Ascending aorta (tissue), 2 donors: ENCODE measurements at regions not wholly inside any gene's neighbourhood (a gene's known extent, or its start where the extent isn't known, plus 50 kb on each side); places are given as distances from the start of the nearest gene placed in this dataset.

Source experiments
- DNase-seq, 2 donors: peaks; one replicate each; pipeline ENCODE4 v3.0.0-alpha.2; 2019; ENCODE audit warnings: low spot score in 2 of 2
- H3K27ac ChIP-seq, 2 donors: fragments of 200-600 bp; sonication (generic); one replicate each; pipeline ENCODE4 v1.5.1; 2016 to 2017; ENCODE audit warnings: mild to moderate bottlenecking in 1 of 2
- H3K27me3 ChIP-seq: fragments of 200-600 bp; sonication (generic); one replicate; pipeline ENCODE4 v1.5.1; 2017
- H3K36me3 ChIP-seq, 2 donors: fragments of 200-600 bp; sonication (generic); one replicate each; pipeline ENCODE4 v1.5.1; 2016
- H3K4me1 ChIP-seq, 2 donors: fragments of 200-600 bp; sonication (generic); one replicate each; pipeline ENCODE4 v1.5.1; 2016 to 2017; ENCODE audit warnings: mild to moderate bottlenecking in 1 of 2
- H3K4me3 ChIP-seq, 2 donors: fragments of 200-600 bp; sonication (generic); one replicate each; pipeline ENCODE4 v1.5.1; 2016 to 2017; ENCODE audit warnings: mild to moderate bottlenecking in 1 of 2
- H3K9me3 ChIP-seq, 2 donors: fragments of 200-600 bp; sonication (generic); one replicate each; pipeline ENCODE4 v1.5.1; 2016
- CTCF ChIP-seq, 3 experiments: fragments of 200-600 bp in 2 of 3; fragments of 450-650 bp in 1 of 3; sonication (generic) in 2 of 3; IDR thresholded peaks; one replicate each; pipeline ENCODE4 v1.5.1; 2016 to 2019; ENCODE audit warnings: antibody characterized with exemption in 3 of 3, mild to moderate bottlenecking in 1 of 3, moderate library complexity in 1 of 3
- intact Hi-C: fragments of 100-400 bp; cut with DNase I; formaldehyde crosslinking; loops from one replicate; pipeline ENCODE4 v1.15.1; 2023

DNA sequence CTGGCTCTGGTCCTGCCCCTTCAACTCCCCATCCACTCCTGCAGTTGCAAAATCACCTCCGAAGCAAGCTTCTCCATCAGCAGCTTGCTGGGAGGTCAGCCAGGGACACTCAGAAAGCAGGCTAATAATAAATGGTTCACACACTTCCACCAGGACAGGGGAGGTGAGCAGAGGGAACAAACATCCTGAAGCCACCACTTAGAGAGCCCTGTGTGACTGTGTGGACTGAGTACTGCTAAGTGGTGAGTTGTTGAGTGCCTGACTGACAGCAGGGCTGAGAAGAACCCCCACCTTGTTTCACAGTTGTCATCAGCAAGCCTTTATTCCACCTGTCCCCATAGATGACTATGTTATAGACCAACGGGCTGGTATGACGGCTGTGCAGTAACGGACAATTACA lies 213.9 kb downstream of the CBLN1 start:
- Histone ChIP-seq H3K27ac (no peak overlapping the region), H3K4me1 (no peaks in the 10 kb centered on the region), H3K9me3 (no peaks in the 10 kb centered on the region), H3K36me3 (no peaks in the 10 kb centered on the region), H3K4me3 (no peak overlapping the region), H3K27me3 (no peaks in the 10 kb centered on the region)
- no peak for DNase-seq
- intact Hi-C loops, result no loop called here
- no peak for TF ChIP-seq CTCF (IDR thresholded peaks at IDR 0.05)

GRCh38 chr16:49061137-49061714 lies 220.4 kb downstream of the CBLN1 start:
- Histone ChIP-seq H3K36me3 (no peaks in the 10 kb centered on the region), H3K4me3 (no peak overlapping the region), H3K27ac (no peak overlapping the region), H3K27me3 (no peaks in the 10 kb centered on the region), H3K4me1 (no peaks in the 10 kb centered on the region), H3K9me3 (no peaks in the 10 kb centered on the region)
- DNase-seq, result no peak
- no peak for TF ChIP-seq CTCF (IDR thresholded peaks at IDR 0.05)
- intact Hi-C loops, result no loop called here

DNA sequence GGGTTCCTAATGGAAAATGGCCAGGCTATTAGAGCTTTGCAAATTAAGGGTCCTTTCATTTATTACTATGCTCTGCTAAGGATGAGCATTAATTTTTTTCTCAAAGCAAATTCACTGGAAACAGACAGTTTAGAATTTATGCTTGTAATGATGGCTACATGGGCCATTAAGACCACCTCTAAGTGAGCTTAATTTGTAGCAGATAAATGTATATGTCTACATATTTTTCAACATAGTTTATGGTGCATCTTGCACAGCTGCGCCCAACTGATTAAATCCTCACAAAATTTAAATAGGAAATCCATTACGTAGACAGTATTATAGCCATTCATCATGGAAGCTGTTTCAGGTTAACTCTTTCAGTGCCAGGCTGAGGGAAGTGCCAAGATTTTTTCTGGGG lies 220.9 kb downstream of the CBLN1 start:
- no peaks in the 10 kb centered on the region for H3K27me3 ChIP-seq
- H3K27ac ChIP-seq, result no peak overlapping the region
- TF ChIP-seq CTCF (IDR thresholded peaks at IDR 0.05), result no peak
- no peaks in the 10 kb centered on the region for H3K9me3 ChIP-seq
- no peak for DNase-seq
- no peaks in the 10 kb centered on the region for H3K36me3 ChIP-seq
- intact Hi-C loops, result no loop called here
- no peak overlapping the region for H3K4me3 ChIP-seq
- no peaks in the 10 kb centered on the region for H3K4me1 ChIP-seq

GRCh38 chr16:49058382-49058781 lies 223.3 kb downstream of the CBLN1 start:
- TF ChIP-seq CTCF (IDR thresholded peaks at IDR 0.05), result no peak
- H3K27me3 ChIP-seq, result no peaks in the 10 kb centered on the region
- H3K4me3 ChIP-seq, result no peak overlapping the region
- H3K27ac ChIP-seq, result no peak overlapping the region
- no peaks in the 10 kb centered on the region for H3K9me3 ChIP-seq
- H3K4me1 ChIP-seq, result no peaks in the 10 kb centered on the region
- no peak for DNase-seq
- no peaks in the 10 kb centered on the region for H3K36me3 ChIP-seq
- intact Hi-C loops, result no loop called here

- no peak overlapping the region for H3K27ac ChIP-seq
- DNase-seq, result no peak
- H3K4me1 ChIP-seq, result no peaks in the 10 kb centered on the region
- H3K27me3 ChIP-seq, result no peaks in the 10 kb centered on the region
- no peak overlapping the region for H3K4me3 ChIP-seq
- no peaks in the 10 kb centered on the region for H3K36me3 ChIP-seq
- intact Hi-C loops, result no loop called here
- no peak for TF ChIP-seq CTCF (IDR thresholded peaks at IDR 0.05)
- H3K9me3 ChIP-seq, result no peaks in the 10 kb centered on the region
Observed at GRCh38 chr16:49057936-49058335, 223.7 kb downstream of the CBLN1 start.

DNA sequence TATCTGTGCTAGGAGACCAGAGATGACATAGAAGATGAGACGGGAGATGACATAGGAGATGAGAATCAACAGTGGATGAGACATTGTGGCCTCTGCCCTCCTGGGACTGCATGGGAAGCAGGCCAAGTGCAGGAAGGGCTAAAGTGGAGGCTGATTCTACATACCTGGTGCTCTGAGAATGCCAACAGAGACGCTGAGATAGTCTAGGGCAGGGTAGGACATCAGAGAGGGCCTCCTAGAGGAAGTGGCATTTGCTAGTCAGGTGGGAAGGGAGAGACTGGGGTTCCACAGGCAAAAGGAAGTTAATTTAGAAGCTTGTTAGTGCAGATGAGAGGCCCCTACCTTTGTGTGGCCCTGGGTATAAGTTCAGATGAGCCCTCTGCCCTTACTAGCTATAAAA lies 224.2 kb downstream of the CBLN1 start:
- no peaks in the 10 kb centered on the region for H3K36me3 ChIP-seq
- no peak overlapping the region for H3K27ac ChIP-seq
- H3K27me3 ChIP-seq, result no peaks in the 10 kb centered on the region
- no peak overlapping the region for H3K4me3 ChIP-seq
- intact Hi-C loops, result no loop called here
- no peak for DNase-seq
- no peak for TF ChIP-seq CTCF (IDR thresholded peaks at IDR 0.05)
- no peaks in the 10 kb centered on the region for H3K4me1 ChIP-seq
- no peaks in the 10 kb centered on the region for H3K9me3 ChIP-seq
